ENCODE measurements at regions not wholly inside any gene's neighbourhood (a gene's known extent, or its start where the extent isn't known, plus 50 kb on each side); places are given as distances from the start of the nearest gene placed in this dataset.

DNA sequence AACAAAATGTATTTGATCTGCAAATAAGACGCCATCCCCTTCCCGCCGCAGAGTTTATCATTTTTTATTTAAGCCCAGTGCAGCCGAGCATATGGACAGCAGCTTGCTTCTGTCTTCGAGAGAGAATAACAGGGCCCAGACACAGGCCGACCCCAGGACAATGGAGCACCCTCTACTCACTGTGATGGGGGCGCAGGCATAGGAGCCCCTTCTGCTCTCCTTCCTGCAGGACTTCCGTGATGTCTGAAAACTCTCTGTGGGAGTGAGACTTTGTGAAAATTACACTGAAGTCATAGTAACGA, 134.8 kb downstream of the OAT start:
- Histone ChIP-seq H3K27me3 (no peaks in the 10 kb centered on the region), H3K36me3 (no peaks in the 10 kb centered on the region), H3K4me1 (no peaks in the 10 kb centered on the region), H3K4me3 (no peak overlapping the region), H3K27ac (no peak overlapping the region), H3K9me3 (no peaks in the 10 kb centered on the region)
- in situ Hi-C loops (cut with MboI; ENCODE audit: low sequenced_read_pairs in 4 of 4) (no loop called here), intact Hi-C loops (cut with DNase I; ENCODE audit: low total_unique reads) (no loop called here)
- no peak for ATAC-seq
- no peak for DNase-seq
- TF ChIP-seq CTCF (IDR thresholded peaks at IDR 0.05 in 4 of 5, conservative IDR thresholded peaks at IDR 0.05 in 1 of 5) = no peak
- no peak for TF ChIP-seq POLR2A (IDR thresholded peaks at IDR 0.05)

GRCh38 chr10:124283215-124283948, 135.3 kb downstream of the OAT start:
- TF ChIP-seq POLR2A (IDR thresholded peaks at IDR 0.05) (no peak), CTCF (IDR thresholded peaks at IDR 0.05 in 4 of 5, conservative IDR thresholded peaks at IDR 0.05 in 1 of 5) (no peak)
- DNase-seq (no peak), ATAC-seq (no peak)
- Histone ChIP-seq H3K4me1 (no peaks in the 10 kb centered on the region), H3K27me3 (no peaks in the 10 kb centered on the region), H3K27ac (no peak overlapping the region), H3K9me3 (no peaks in the 10 kb centered on the region), H3K36me3 (no peaks in the 10 kb centered on the region), H3K4me3 (no peak overlapping the region)
- in situ Hi-C loops (cut with MboI; ENCODE audit: low sequenced_read_pairs in 4 of 4) = no loop called here
- intact Hi-C loops (cut with DNase I; ENCODE audit: low total_unique reads) = no loop called here

DNA sequence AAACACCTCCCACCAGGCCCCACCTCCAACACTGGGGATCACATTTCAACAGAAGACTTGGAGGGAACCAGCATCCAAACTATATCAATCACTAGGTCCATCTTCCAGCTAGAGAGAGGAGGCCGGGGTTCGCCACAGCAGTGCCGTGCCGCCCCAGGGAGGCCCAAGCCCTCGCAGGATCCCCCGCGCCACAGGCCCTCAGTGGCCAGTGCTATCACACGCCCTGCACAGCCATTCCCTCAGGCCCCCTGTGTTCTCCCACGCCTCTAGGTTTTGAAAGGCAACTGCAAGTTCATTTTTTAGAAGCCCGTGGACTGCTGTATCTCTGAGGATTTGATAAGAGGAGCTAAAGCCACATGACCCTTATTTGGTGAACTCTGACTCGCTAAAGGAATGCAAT, 136.4 kb downstream of the OAT start:
- no peak for TF ChIP-seq CTCF (IDR thresholded peaks at IDR 0.05 in 4 of 5, conservative IDR thresholded peaks at IDR 0.05 in 1 of 5)
- TF ChIP-seq POLR2A (IDR thresholded peaks at IDR 0.05) = no peak
- in situ Hi-C loops (cut with MboI; ENCODE audit: low sequenced_read_pairs in 4 of 4) = no loop called here
- Histone ChIP-seq H3K27me3 (no peaks in the 10 kb centered on the region), H3K4me3 (no peak overlapping the region), H3K36me3 (no peaks in the 10 kb centered on the region), H3K27ac (no peak overlapping the region), H3K9me3 (no peaks in the 10 kb centered on the region), H3K4me1 (no peaks in the 10 kb centered on the region)
- no peak for ATAC-seq
- intact Hi-C loops (cut with DNase I; ENCODE audit: low total_unique reads) = no loop called here
- DNase-seq = no peak

- DNase-seq (no peak), ATAC-seq (no peak)
- TF ChIP-seq CTCF (IDR thresholded peaks at IDR 0.05 in 4 of 5, conservative IDR thresholded peaks at IDR 0.05 in 1 of 5) (no peak), POLR2A (IDR thresholded peaks at IDR 0.05) (no peak)
- H3K27me3 ChIP-seq = no peaks in the 10 kb centered on the region
- H3K9me3 ChIP-seq = no peaks in the 10 kb centered on the region
- no peak overlapping the region for H3K4me3 ChIP-seq
- no peak overlapping the region for H3K27ac ChIP-seq
- intact Hi-C loops (cut with DNase I; ENCODE audit: low total_unique reads) = no loop called here
- H3K4me1 ChIP-seq = no peaks in the 10 kb centered on the region
- no peaks in the 10 kb centered on the region for H3K36me3 ChIP-seq
- in situ Hi-C loops (cut with MboI; ENCODE audit: low sequenced_read_pairs in 4 of 4) = no loop called here
Measured at GRCh38 chr10:124281666-124282065, 137.1 kb downstream of the OAT start.

DNA sequence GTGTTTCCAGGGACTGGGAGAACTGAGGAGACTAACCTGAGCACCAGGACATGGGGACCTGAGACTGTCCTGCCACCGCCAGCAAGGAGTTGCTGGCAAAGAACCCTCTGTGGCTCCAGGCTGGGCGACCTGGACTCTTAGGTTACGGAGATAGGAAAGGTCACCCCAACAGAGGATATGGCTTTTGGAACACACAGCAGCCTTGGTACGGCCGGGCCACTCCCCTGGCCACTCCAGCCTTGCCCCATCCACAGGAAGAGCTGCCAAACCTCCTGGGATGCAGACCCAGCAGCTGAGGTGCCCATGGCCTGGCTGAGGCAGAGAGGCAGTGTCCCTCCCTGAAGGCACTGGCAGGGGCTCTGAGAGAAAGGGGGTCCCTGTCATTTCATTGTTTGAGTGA, 137.8 kb downstream of the OAT start:
- Histone ChIP-seq H3K9me3 (no peaks in the 10 kb centered on the region), H3K36me3 (no peaks in the 10 kb centered on the region), H3K27me3 (no peaks in the 10 kb centered on the region), H3K4me3 (no peak overlapping the region), H3K27ac (no peak overlapping the region), H3K4me1 (no peaks in the 10 kb centered on the region)
- ATAC-seq (no peak), DNase-seq (no peak)
- in situ Hi-C loops (cut with MboI; ENCODE audit: low sequenced_read_pairs in 4 of 4) = no loop called here
- no peak for TF ChIP-seq POLR2A (IDR thresholded peaks at IDR 0.05)
- TF ChIP-seq CTCF (IDR thresholded peaks at IDR 0.05 in 4 of 5, conservative IDR thresholded peaks at IDR 0.05 in 1 of 5) = no peak
- intact Hi-C loops (cut with DNase I; ENCODE audit: low total_unique reads) = no loop called here

All from gastrocnemius medialis (tissue), 4 donors.